ENCODE measurements at regions not wholly inside any gene's neighbourhood (a gene's known extent, or its start where the extent isn't known, plus 50 kb on each side); places are given as distances from the start of the nearest gene placed in this dataset.

- Histone ChIP-seq H3K27ac (no peak overlapping the region), H3K36me3 (no peaks in the 10 kb centered on the region), H3K9me3 (no peaks in the 10 kb centered on the region), H3K4me1 (peaks cover 0 to 3% of the 10 kb centered on the region in 2 donors), H3K4me3 (no peak overlapping the region), H3K27me3 (no peaks in the 10 kb centered on the region)
- DNase-seq (ENCODE audit: low spot score in 2 of 2), result no peak
- TF ChIP-seq CTCF (IDR thresholded peaks at IDR 0.05), result no peak
- intact Hi-C loops (cut with DNase I), result no loop called here
These were observed 349.2 kb upstream of the MEF2C start for GRCh38 chr5:89232139-89232603.

- Histone ChIP-seq H3K27ac (no peak overlapping the region), H3K4me3 (no peak overlapping the region), H3K4me1 (no peaks in the 10 kb centered on the region), H3K27me3 (no peaks in the 10 kb centered on the region), H3K36me3 (no peaks in the 10 kb centered on the region), H3K9me3 (no peaks in the 10 kb centered on the region)
- TF ChIP-seq CTCF (IDR thresholded peaks at IDR 0.05), result no peak
- intact Hi-C loops (cut with DNase I), result no loop called here
- no peak for DNase-seq (ENCODE audit: low spot score in 2 of 2)
These were observed 347.2 kb upstream of the MEF2C start for GRCh38 chr5:89230178-89230577.

- no peaks in the 10 kb centered on the region for H3K27me3 ChIP-seq
- H3K9me3 ChIP-seq, result no peaks in the 10 kb centered on the region
- intact Hi-C loops (cut with DNase I), result no loop called here
- no peak for DNase-seq (ENCODE audit: low spot score in 2 of 2)
- TF ChIP-seq CTCF (IDR thresholded peaks at IDR 0.05), result no peak
- H3K27ac ChIP-seq, result no peak overlapping the region
- H3K4me3 ChIP-seq, result no peak overlapping the region
- H3K4me1 ChIP-seq, result no peaks in the 10 kb centered on the region
- no peaks in the 10 kb centered on the region for H3K36me3 ChIP-seq
These were observed 346.5 kb upstream of the MEF2C start for GRCh38 chr5:89229331-89230070.

- TF ChIP-seq CTCF (IDR thresholded peaks at IDR 0.05), result no peak
- DNase-seq (ENCODE audit: low spot score in 2 of 2), result no peak
- Histone ChIP-seq H3K27ac (no peak overlapping the region), H3K36me3 (no peaks in the 10 kb centered on the region), H3K9me3 (no peaks in the 10 kb centered on the region), H3K27me3 (no peaks in the 10 kb centered on the region), H3K4me1 (no peaks in the 10 kb centered on the region), H3K4me3 (no peak overlapping the region)
- intact Hi-C loops (cut with DNase I), result no loop called here
These were observed 345.4 kb upstream of the MEF2C start for GRCh38 chr5:89228355-89228754.

- no peaks in the 10 kb centered on the region for H3K4me1 ChIP-seq
- intact Hi-C loops (cut with DNase I), result no loop called here
- no peaks in the 10 kb centered on the region for H3K9me3 ChIP-seq
- DNase-seq (ENCODE audit: low spot score in 2 of 2), result no peak
- H3K36me3 ChIP-seq, result no peaks in the 10 kb centered on the region
- no peaks in the 10 kb centered on the region for H3K27me3 ChIP-seq
- H3K27ac ChIP-seq, result no peak overlapping the region
- TF ChIP-seq CTCF (IDR thresholded peaks at IDR 0.05), result no peak
- H3K4me3 ChIP-seq, result no peak overlapping the region
These were observed 335.4 kb upstream of the MEF2C start for GRCh38 chr5:89218364-89218763.
